GM19468 (cell line): ENCODE measurements at regions not wholly inside any gene's neighbourhood (a gene's known extent, or its start where the extent isn't known, plus 50 kb on each side); places are given as distances from the start of the nearest gene placed in this dataset.

ENCODE experiments used
- ATAC-seq: cut with Tn5 transposase; IDR thresholded peaks from one replicate; pipeline ENCODE4 v1.9.1; 2021; ENCODE audit warnings: mild to moderate bottlenecking, moderate library complexity, moderate number of reproducible peaks; ENCODE audit not compliant: unreplicated experiment; ENCODE audit errors: extremely low read depth

- no peak for ATAC-seq
Observed at GRCh38 chr5:86865256-86865785, 247.6 kb downstream of the COX7C start.

GRCh38 chr5:86866036-86866435 lies 248.3 kb downstream of the COX7C start:
- no peak for ATAC-seq

GRCh38 chr5:86869268-86869667 lies 251.5 kb downstream of the COX7C start:
- no peak for ATAC-seq

- ATAC-seq: no peak
Observed at GRCh38 chr5:86875539-86875938, 257.8 kb downstream of the COX7C start.

GRCh38 chr5:86878250-86878649 lies 260.5 kb downstream of the COX7C start:
- no peak for ATAC-seq

- no peak for ATAC-seq
Observed at GRCh38 chr5:86879086-86879485, 261.3 kb downstream of the COX7C start.

GRCh38 chr5:86880344-86880743 lies 262.6 kb downstream of the COX7C start:
- ATAC-seq: no peak

- ATAC-seq: peak; percentile 95
Observed at GRCh38 chr5:86880785-86881492, 263.2 kb downstream of the COX7C start.

GRCh38 chr5:86881493-86882090 lies 263.9 kb downstream of the COX7C start:
- ATAC-seq: no peak

GRCh38 chr5:86884608-86885007 lies 266.9 kb downstream of the COX7C start:
- no peak for ATAC-seq

GRCh38 chr5:86885011-86885410 lies 267.3 kb downstream of the COX7C start:
- ATAC-seq: no peak

GRCh38 chr5:86885489-86886230 lies 267.9 kb downstream of the COX7C start:
- ATAC-seq: no peak

GRCh38 chr5:86890375-86890774 lies 272.6 kb downstream of the COX7C start:
- ATAC-seq: no peak

- ATAC-seq: no peak
Observed at GRCh38 chr5:86894056-86894455, 276.3 kb downstream of the COX7C start.

GRCh38 chr5:86896916-86897315 lies 279.2 kb downstream of the COX7C start:
- no peak for ATAC-seq

- ATAC-seq: no peak
Observed at GRCh38 chr5:86909418-86910295, 291.9 kb downstream of the COX7C start.

GRCh38 chr5:86917117-86917579 lies 299.4 kb downstream of the COX7C start:
- ATAC-seq: no peak

- ATAC-seq: no peak
Observed at GRCh38 chr5:86918246-86918645, 300.5 kb downstream of the COX7C start.

GRCh38 chr5:86926033-86926432 lies 308.3 kb downstream of the COX7C start:
- no peak for ATAC-seq

GRCh38 chr5:86929123-86929766 lies 311.5 kb downstream of the COX7C start:
- no peak for ATAC-seq
